ENCODE measurements at regions not wholly inside any gene's neighbourhood (a gene's known extent, or its start where the extent isn't known, plus 50 kb on each side); places are given as distances from the start of the nearest gene placed in this dataset.

DNA sequence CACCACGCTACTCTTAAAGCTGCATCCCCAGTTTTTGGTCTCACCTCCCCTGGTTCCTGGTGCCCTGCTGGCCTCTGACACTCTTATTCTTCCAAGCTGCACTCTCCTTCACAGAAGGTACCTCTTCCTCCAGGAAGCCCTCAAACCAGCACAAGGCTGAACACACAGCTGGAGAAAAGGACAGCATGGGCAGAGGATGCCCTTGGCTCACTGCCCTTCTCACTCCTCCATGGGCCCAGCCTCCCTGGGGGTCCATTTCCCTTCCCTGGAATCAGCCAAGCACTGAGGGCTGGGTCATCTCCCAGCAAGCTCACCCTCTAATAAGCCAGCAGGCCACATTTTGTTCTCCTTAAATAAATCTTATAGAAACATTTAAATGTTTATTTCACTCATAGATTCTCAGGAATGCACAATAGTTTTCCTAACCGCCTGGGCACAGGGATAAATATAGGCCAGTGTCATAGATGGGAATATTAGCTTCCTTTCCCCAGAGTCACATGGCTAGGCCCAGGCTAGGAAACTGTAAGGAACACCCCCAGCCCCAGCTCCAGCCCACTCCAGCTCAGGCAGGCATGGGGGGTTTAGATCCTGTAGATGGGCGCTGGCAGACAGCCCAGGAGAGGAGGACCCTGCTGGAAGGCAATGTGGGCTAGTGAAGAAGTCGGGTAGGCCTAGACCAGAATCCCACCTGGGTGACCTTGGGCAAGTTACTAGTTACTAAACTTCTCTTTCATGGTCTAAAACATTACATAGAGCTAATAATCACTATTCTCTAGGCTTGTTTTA is 51.5 kb downstream of the IRAG1 start:
- H3K4me1 Mint-ChIP-seq, result no peaks in the 10 kb centered on the region
- no peak overlapping the region for H3K4me3 Mint-ChIP-seq
- H3K9me3 Mint-ChIP-seq, result peaks cover 0 to 2% (median 0%) of the 10 kb centered on the region in 6 donors

DNA sequence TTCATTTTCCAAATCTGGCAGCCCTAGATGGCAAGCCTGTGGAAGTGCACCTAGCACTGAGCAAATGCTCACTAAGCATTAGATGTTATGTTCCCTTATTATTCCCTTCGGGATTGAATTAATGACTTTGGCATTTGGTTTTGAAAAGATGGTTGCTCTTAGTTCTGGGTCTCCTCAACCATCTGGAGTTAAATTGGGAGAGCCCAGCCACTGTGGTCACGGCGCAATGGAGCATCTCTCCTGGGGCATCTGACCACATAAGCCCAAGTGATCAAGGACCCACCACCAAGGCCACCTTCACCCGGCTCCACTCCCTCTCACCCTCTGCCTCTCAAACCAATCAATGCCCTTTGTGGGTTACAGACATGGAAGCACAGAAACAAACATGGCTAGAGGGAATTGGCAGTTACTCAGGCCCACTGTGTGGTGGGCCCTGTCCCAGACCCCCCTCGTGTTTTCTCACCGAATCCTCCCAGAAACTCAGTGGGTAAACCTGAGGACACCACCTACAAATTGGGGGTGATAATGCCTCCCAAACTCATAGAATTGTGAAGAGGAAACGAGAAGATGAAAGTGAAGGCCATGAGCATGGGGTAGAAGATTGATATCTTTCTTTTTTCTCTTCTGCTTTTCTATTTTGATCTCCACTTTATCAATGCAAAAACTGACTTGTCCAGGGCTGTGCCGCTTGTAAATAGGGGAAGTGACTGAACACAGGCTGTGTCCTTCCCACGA is 52.2 kb downstream of the IRAG1 start:
- no peak for DNase-seq
- H3K9me3 Mint-ChIP-seq, result peaks cover 0 to 2% (median 0%) of the 10 kb centered on the region in 6 donors
- no peak overlapping the region for H3K27ac Mint-ChIP-seq
- H3K36me3 Mint-ChIP-seq, result peaks cover 0 to 4% (median 0%) of the 10 kb centered on the region in 3 donors
- no peaks in the 10 kb centered on the region for H3K4me1 Mint-ChIP-seq
- H3K4me3 Mint-ChIP-seq, result no peak overlapping the region
- H3K27me3 Mint-ChIP-seq (ENCODE audit: low read depth in 3 of 3), result no peaks in the 10 kb centered on the region

More for the DNA sequence above, 51.5 kb downstream of the IRAG1 start:
- no peak for DNase-seq
- Mint-ChIP-seq H3K27ac (no peak overlapping the region), H3K27me3 (ENCODE audit: low read depth in 3 of 3) (peaks cover 0 to 2% (median 0%) of the 10 kb centered on the region in 3 donors), H3K36me3 (peaks cover 0 to 4% (median 0%) of the 10 kb centered on the region in 3 donors)

- Mint-ChIP-seq H3K27me3 (ENCODE audit: low read depth in 3 of 3) (no peaks in the 10 kb centered on the region), H3K4me1 (no peaks in the 10 kb centered on the region), H3K9me3 (peaks cover 0 to 2% (median 0%) of the 10 kb centered on the region in 6 donors), H3K4me3 (no peak overlapping the region), H3K27ac (no peak overlapping the region), H3K36me3 (peaks cover 0 to 4% (median 0%) of the 10 kb centered on the region in 3 donors)
- DNase-seq, result no peak
Observed at GRCh38 chr11:10640308-10640707, 53.2 kb downstream of the IRAG1 start.

GRCh38 chr11:10639350-10639749 is 54.2 kb downstream of the IRAG1 start:
- no peak for DNase-seq
- H3K4me1 Mint-ChIP-seq, result no peaks in the 10 kb centered on the region
- H3K36me3 Mint-ChIP-seq, result peaks cover 0 to 4% (median 0%) of the 10 kb centered on the region in 3 donors
- no peak overlapping the region for H3K4me3 Mint-ChIP-seq
- peaks cover 0 to 2% (median 0%) of the 10 kb centered on the region in 6 donors for H3K9me3 Mint-ChIP-seq
- peaks cover 0 to 2% (median 0%) of the 10 kb centered on the region in 3 donors for H3K27me3 Mint-ChIP-seq (ENCODE audit: low read depth in 3 of 3)
- no peak overlapping the region for H3K27ac Mint-ChIP-seq

DNA sequence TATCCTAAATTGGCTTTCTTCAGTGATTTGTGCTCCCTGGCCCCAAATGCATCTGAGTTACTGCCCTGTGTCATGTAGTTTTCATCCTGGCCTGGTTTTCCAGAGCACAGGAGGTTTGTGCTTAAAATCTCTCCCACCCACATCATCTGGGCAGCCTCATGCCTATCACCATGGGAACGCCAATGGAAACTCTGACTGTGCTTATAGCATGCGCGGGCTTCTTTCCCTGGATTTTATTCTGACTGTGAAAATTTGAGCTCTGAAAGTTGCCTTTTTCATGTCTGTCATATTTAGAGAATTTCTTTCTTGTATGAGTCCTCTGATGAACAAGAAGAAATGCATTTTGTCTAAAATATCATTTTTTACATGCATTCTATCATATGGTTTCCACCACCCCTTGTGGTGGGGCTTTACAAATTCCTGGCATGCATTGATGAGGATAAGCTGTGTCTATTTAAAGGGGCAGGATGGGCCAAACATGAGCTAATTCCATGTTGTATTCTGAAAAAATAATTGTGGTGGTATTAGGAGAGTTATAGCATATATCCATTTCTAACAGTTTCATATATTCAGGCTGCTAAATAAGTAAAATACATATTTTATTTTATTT is 55.1 kb downstream of the IRAG1 start:
- no peak for DNase-seq
- H3K27ac Mint-ChIP-seq, result no peak overlapping the region
- peaks cover 0 to 4% (median 0%) of the 10 kb centered on the region in 3 donors for H3K27me3 Mint-ChIP-seq (ENCODE audit: low read depth in 3 of 3)
- peaks cover 0 to 2% (median 0%) of the 10 kb centered on the region in 6 donors for H3K9me3 Mint-ChIP-seq
- no peaks in the 10 kb centered on the region for H3K4me1 Mint-ChIP-seq
- peaks cover 0 to 4% (median 0%) of the 10 kb centered on the region in 3 donors for H3K36me3 Mint-ChIP-seq
- no peak overlapping the region for H3K4me3 Mint-ChIP-seq

DNA sequence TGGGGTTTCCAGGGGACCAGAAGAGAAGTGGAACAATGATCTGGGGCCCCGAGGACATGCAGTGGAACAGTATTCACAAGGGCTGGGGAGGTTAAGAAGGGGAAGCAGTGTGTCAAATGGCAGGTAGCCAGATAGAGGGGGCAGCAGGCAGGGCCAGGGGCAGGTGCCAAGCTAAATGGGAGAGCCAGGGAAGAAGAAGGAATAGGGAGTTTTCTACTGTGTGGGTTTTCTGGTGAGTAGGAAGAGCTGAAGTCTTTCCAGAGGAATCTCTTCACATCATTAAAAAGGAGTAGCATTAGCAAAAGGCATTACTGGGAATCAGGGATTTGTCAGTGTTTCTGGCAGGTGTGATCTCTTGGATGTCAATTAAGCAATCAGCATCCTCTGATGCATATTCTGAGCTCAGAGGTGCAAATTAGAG is 55.8 kb downstream of the IRAG1 start:
- peaks cover 0 to 4% (median 0%) of the 10 kb centered on the region in 3 donors for H3K27me3 Mint-ChIP-seq (ENCODE audit: low read depth in 3 of 3)
- H3K27ac Mint-ChIP-seq, result no peak overlapping the region
- no peak overlapping the region for H3K4me3 Mint-ChIP-seq
- no peaks in the 10 kb centered on the region for H3K4me1 Mint-ChIP-seq
- H3K9me3 Mint-ChIP-seq, result peaks cover 0 to under 1% (median 0%) of the 10 kb centered on the region in 6 donors
- peaks cover 0 to 4% (median 0%) of the 10 kb centered on the region in 3 donors for H3K36me3 Mint-ChIP-seq
- no peak for DNase-seq

DNA sequence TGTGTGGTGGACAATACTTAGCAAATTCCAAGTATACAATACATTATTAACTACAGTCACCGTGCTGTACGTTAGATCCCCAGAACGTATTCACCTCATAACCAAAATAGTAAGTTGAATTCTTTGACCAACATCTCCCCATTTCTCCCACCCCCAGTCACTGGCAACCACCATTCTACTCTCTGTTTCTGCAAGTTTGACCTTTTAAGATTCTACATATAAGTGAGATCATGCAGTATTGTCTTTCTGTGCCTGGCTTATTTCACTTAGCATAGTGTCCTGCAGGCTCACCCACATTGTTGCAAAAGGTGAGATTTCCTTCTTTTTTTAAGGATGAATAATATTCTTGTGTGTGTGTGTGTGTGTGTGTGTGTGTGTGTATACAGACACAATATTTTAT is 59.1 kb downstream of the IRAG1 start:
- H3K9me3 Mint-ChIP-seq, result no peaks in the 10 kb centered on the region
- no peak overlapping the region for H3K4me3 Mint-ChIP-seq
- no peak for DNase-seq
- no peak overlapping the region for H3K27ac Mint-ChIP-seq
- H3K36me3 Mint-ChIP-seq, result peaks cover 0 to under 1% (median 0%) of the 10 kb centered on the region in 3 donors
- H3K27me3 Mint-ChIP-seq (ENCODE audit: low read depth in 3 of 3), result peaks cover 0 to 4% (median 0%) of the 10 kb centered on the region in 3 donors
- no peaks in the 10 kb centered on the region for H3K4me1 Mint-ChIP-seq

- H3K4me1 Mint-ChIP-seq, result no peaks in the 10 kb centered on the region
- no peak overlapping the region for H3K4me3 Mint-ChIP-seq
- H3K27me3 Mint-ChIP-seq (ENCODE audit: low read depth in 3 of 3), result peaks cover 0 to 4% (median 0%) of the 10 kb centered on the region in 3 donors
- no peaks in the 10 kb centered on the region for H3K9me3 Mint-ChIP-seq
- DNase-seq, result no peak
- no peak overlapping the region for H3K27ac Mint-ChIP-seq
- no peaks in the 10 kb centered on the region for H3K36me3 Mint-ChIP-seq
Observed at GRCh38 chr11:10633261-10633660, 60.3 kb downstream of the IRAG1 start.

- Mint-ChIP-seq H3K36me3 (no peaks in the 10 kb centered on the region), H3K27ac (no peak overlapping the region), H3K4me1 (no peaks in the 10 kb centered on the region), H3K4me3 (no peak overlapping the region), H3K27me3 (ENCODE audit: low read depth in 3 of 3) (peaks cover 0 to 4% (median 0%) of the 10 kb centered on the region in 3 donors), H3K9me3 (no peaks in the 10 kb centered on the region)
- no peak for DNase-seq
Observed at GRCh38 chr11:10632483-10632882, 61.1 kb downstream of the IRAG1 start.

GRCh38 chr11:10631761-10632160 is 61.8 kb downstream of the IRAG1 start:
- Mint-ChIP-seq H3K27ac (no peak overlapping the region), H3K4me1 (no peaks in the 10 kb centered on the region), H3K9me3 (no peaks in the 10 kb centered on the region)

DNA sequence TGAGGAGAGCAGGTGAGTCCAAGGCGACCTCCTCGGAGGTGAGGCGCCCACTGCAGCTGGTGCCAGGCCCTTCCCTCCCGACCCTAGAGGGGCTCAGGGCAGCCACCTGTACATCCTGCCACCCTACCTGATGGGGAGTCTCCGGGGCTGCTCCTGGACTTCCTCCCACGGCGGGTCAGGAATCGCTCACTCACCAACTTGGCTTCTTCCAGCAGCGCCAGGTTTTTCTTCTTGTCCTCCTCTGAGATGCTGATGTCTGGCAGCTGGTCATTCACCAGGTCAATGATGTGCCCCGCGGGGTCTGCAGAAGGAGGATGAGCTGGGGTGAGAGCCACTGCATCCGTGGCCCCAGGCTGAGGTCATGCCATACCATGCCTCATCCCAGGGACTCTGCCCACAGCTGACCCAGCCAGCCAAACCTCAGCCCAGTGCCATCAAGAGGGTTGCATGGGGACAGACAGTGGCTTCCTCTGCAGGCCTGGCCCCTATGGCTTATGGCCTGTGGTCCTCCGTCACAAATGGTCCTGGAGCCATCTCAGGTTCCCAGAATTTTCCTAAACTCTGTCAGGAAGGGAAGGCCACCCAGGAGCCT is 61.0 kb upstream of the LYVE1 start:
- Mint-ChIP-seq H3K27ac (no peak overlapping the region), H3K4me1 (no peaks in the 10 kb centered on the region), H3K36me3 (no peaks in the 10 kb centered on the region), H3K9me3 (no peaks in the 10 kb centered on the region), H3K27me3 (ENCODE audit: low read depth in 3 of 3) (peaks cover 0 to 6% (median 4%) of the 10 kb centered on the region in 3 donors), H3K4me3 (no peak overlapping the region)
- no peak for DNase-seq

More at GRCh38 chr11:10631761-10632160, 61.8 kb downstream of the IRAG1 start:
- H3K4me3 Mint-ChIP-seq, result no peak overlapping the region
- H3K36me3 Mint-ChIP-seq, result no peaks in the 10 kb centered on the region
- peaks cover 0 to 4% (median 0%) of the 10 kb centered on the region in 3 donors for H3K27me3 Mint-ChIP-seq (ENCODE audit: low read depth in 3 of 3)
- DNase-seq, result no peak

DNA sequence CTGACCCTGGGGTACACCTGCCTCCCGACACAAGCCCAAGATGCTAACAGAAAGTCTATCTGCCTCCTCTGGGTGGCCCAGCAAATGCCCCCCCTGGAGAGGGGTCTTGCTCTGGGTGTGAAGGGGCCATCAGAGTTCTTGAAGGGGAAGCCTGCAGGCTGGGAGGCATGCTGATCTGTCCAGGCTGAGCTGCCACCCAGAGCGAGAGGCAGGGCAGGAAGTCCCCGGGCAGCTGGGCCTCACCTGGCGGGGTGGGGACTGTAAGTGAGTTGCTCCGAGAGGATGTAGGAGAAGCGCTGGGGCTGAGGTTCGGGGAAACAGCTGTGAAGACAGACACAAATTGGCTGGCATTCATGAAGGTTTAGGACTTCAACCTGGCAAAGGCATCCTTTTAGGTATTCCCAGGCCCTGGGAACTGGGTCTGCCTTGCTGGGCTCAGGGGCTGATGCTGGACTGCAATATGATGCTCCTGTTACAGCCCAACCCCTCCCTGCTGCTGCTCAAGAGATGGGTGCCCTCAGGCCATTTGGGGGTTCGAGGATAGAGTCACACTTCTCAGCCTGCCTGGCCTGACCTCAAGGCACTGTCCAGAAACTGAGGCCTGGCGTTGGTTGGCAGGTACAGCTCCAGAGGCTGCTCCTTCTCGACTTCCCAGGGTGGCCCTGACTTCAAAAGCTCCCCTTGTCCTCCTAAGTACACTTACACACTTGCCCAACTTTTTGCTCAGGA is 60.2 kb upstream of the LYVE1 start:
- no peak overlapping the region for H3K27ac Mint-ChIP-seq
- H3K36me3 Mint-ChIP-seq, result no peaks in the 10 kb centered on the region
- no peaks in the 10 kb centered on the region for H3K9me3 Mint-ChIP-seq
- no peak overlapping the region for H3K4me3 Mint-ChIP-seq
- no peak for DNase-seq
- H3K4me1 Mint-ChIP-seq, result peaks cover 4% of the 10 kb centered on the region in 2 donors
- peaks cover 0 to 6% (median 0%) of the 10 kb centered on the region in 3 donors for H3K27me3 Mint-ChIP-seq (ENCODE audit: low read depth in 3 of 3)

DNA sequence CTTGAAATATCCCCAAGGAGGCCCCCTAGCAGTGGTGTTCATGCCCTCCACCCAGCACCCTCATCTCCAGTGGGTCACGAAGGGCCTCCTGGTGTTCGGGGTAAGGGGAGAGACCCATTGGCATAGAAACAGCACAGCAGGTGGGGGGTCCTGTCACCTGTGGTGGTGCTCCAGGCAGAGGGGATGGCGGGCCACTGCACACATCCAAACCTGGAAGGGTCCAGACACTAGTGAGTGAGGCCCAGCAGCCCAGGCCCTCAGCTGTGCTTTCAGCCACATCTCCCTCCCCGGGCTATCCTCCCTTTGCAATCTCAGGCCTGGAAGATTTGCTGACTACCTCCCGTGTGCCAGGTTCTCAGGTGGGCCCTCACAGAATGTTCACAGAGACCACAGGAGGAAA is 59.4 kb upstream of the LYVE1 start:
- no peak overlapping the region for H3K4me3 Mint-ChIP-seq
- no peaks in the 10 kb centered on the region for H3K9me3 Mint-ChIP-seq
- peaks cover 0 to 6% (median 2%) of the 10 kb centered on the region in 3 donors for H3K27me3 Mint-ChIP-seq (ENCODE audit: low read depth in 3 of 3)
- no peaks in the 10 kb centered on the region for H3K36me3 Mint-ChIP-seq
- H3K27ac Mint-ChIP-seq, result no peak overlapping the region
- H3K4me1 Mint-ChIP-seq, result peaks cover 12 to 13% of the 10 kb centered on the region in 2 donors
- DNase-seq, result no peak

All from immature natural killer cell (primary cell).